T47D (cell line): ENCODE measurements at regions not wholly inside any gene's neighbourhood (a gene's known extent, or its start where the extent isn't known, plus 50 kb on each side); places are given as distances from the start of the nearest gene placed in this dataset.

ENCODE experiments used
- DNase-seq, 2 experiments: peaks; one replicate each; pipeline versions ENCODE4 v3.0.0 to v3.0.0-alpha.2; 2011 to 2012; ENCODE audit warnings: low read depth in 1 of 2, low spot score in 1 of 2
- JUND ChIP-seq: IDR thresholded peaks from 2 replicates; pipeline ENCODE4 v1.6.1; 2012; ENCODE audit warnings: low read depth
- in situ Hi-C: cut with HindIII; loops from 2 replicates; pipeline ENCODE4 v1.10.0; 2016; ENCODE audit warnings: low sequenced_read_pairs, low pct_unique_long_range_greater_than_20kb

DNA sequence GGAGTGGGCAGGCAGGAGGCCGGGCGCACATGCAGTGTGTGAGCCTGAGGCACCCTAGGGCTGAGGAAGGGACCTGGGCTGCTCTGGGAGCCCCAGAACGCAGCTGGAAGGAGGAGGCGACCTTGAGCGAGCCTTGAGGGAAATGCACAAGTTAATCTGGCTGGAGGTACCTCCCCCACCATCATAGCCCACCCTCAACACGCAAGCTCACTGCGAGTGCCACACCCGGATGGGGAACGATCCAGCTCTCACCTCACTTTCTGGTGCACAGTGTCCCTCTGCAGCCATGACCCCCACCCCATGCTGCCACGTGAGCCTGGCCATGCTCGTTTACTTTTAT lies 162.4 kb upstream of the PPP2R2D start:
- no peak for DNase-seq
- TF ChIP-seq JUND: no peak
- in situ Hi-C loops: no loop called here

DNA sequence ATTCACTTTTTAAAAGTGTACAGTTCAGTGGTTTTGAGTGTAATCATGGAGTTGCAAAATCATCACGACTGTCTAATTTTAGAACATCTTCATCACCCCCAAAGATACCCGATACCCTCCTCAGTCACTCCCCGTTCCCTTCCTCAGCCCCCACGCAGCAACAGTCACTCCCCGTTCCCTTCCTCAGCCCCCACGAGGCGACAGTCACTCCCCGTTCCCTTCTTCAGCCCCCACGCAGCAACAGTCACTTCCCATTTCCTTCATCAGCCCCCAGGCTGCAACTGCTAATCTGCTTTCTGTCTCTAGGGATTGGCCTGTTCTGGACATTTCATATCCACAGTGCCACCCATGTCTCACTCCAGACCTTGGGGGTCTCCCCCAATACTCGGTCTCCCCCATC lies 161.6 kb upstream of the PPP2R2D start:
- in situ Hi-C loops: no loop called here
- no peak for DNase-seq
- TF ChIP-seq JUND: no peak

DNA sequence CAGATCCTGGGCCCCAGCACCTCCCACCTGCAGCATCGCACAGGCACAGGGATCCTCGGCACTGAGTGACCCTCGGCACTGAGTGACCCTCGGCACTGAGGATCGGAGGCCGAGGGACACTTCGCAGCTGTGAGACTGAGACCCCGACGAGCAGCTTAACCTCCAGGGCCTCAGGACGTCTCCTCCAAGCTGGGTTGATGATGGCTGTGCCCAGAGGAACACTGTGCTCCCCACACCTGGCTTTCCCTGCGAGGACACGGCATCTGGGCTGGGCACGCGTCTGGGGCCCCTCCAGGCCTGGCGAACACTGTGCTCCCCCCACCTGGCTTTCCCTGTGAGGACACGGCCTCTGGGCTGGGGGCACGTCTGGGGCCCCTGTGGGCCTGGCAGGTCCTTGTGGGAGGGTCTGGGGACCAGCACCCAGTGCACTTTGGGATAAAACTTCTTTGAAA lies 158.3 kb upstream of the PPP2R2D start:
- in situ Hi-C loops: no loop called here
- TF ChIP-seq JUND: no peak
- DNase-seq: no peak

DNA sequence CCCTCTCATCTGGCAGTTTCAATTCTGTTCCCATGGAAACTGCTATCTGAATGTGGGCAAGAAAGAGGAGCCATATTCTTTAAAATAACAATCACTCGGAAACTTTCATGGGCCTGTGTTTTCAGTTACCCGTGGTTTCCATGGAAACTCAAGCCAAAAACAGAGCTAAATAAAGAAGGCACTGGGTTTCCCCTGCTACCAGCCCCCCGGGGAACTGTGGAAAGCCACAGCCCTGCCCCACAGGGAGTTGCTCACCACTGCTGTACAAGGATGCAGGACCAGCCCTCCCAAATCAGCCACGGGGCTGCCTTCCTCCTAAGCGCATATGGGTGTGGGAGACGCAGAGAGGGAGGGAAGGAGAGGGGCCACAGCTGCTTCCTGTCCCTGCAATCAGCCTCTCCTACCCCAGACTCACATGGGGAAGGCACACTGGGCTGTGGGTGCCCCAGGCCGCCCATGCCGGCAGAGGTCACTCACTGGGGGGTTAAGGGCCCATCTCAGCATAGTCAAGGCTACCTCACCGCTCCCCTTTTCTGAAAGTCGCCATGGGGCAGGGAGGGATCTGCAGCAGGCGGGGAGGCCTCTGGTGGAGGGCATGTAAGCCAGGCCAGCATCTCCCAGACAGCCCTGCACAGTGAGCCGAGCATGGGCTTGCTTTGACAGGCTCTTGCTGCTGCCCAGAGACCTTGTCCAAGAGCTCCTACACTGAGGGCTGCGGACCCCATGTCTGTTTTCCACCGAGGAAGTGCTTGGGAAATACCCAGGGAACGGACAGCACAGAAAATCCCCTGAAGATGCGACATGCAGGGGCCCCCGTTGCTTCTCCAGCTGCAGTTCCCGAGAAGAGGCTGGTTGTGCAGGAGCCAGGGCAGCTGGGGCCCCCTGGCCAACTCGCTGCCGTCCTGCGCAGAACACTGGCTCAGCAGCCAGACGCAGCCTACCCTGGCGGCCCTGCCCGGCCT lies 157.3 kb upstream of the PPP2R2D start:
- DNase-seq: no peak
- no peak for TF ChIP-seq JUND
- in situ Hi-C loops: no loop called here

DNA sequence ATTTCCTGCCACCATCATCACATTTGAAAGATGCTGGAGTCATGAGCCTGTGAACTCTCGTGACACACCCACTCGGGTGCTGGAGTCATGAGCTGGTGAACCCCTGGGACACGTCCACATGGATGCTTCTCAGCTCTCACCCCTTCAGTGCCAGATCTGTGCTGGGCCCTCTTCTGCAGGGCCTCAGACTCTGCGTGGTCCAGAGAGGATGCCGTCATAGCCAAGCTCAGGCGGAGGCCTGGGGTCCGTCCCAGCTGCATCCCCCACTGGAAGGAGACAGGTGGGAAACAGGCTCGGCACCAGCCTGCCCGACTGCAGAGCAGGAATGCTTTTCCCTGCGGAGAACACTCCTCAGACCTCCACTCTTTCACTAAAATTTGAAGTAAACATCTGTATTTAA lies 156.5 kb upstream of the PPP2R2D start:
- in situ Hi-C loops: no loop called here
- DNase-seq: no peak
- no peak for TF ChIP-seq JUND

DNA sequence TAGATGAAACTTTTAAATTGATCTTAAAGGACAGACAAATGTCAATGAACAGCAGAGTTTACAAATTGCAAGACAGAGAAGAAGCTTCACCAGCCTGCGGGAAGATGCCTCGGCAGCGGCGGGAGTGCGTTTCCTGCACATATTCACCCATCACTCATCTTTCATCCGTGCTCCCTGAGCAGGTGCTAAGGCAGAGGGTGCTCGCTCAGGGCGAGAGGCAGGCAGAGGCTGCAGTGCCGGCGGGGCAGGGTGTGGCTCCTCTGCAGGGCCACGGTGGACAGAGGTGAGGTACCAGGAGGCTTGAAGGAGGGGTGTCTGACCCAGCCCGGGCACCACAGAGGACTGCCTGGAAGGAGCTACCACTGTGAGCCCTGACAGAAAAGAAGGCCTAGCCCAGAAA lies 155.2 kb upstream of the PPP2R2D start:
- TF ChIP-seq JUND: no peak
- DNase-seq: no peak
- in situ Hi-C loops: no loop called here

DNA sequence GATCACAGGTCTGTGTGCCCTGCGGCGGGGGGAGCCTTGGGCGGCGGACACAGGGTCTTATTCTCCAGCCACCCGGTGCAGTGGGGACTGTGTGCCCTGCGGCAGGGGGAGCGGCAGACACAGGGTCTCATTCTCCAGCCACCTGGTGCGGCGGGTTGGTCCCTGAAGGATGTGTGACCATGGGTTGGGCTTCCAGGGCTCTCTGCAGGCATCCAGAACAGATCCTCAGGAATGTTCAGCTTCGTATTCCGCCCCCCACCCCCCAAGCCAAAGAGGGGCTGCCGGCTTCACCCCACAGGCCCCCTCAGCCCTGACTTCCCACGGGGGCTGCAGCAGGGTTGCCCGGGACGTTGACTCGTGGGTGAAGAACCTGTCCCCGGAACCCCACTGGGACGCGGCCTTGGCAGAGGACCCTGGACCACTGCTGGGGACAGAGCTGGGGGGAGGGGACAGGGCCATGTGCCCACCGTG lies 154.5 kb upstream of the PPP2R2D start:
- in situ Hi-C loops: no loop called here
- no peak for DNase-seq
- TF ChIP-seq JUND: no peak

DNA sequence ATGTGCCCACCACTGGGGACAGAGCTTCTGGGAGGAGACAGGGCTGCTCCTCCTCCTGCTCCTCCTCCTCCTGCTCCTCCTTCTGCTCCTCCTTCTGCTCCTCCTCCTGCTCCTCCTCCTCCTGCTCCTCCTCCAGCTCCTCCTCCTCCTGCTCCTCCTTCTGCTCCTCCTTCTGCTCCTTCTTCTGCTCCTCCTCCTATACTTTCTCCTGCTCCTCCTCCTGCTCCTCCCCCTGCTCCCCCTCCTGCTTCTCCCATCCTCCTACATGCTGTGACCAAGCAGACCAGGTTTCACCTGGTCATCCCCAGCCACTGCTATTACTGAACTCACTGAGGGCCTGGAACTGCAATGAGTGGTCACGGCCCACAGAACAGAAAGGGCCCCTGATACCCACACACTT lies 154.0 kb upstream of the PPP2R2D start:
- in situ Hi-C loops: no loop called here
- TF ChIP-seq JUND: no peak

DNA sequence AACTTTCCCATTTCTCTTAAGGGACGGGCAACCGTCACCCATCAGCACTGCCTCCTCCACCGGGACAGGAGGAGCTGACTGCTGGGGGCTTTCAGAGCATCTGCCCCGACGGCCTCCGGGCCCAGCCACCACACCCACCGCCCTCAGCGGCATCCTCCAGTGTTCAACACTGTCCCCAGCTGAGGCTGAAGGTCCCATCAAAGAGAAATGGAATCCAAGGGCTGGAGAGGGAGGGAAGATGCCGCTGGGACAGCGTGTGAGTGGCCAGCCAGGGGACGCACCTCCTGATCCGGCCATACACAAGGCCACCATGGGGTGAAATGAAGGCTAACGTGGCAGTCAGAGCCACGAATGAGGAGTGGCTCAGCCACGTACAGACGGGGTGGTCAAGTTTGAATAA lies 153.6 kb upstream of the PPP2R2D start:
- no peak for TF ChIP-seq JUND
- in situ Hi-C loops: no loop called here
- DNase-seq: no peak

More for the DNA sequence above, 154.0 kb upstream of the PPP2R2D start:
- peak in 1 of 2 experiments; percentile 65 for DNase-seq

DNA sequence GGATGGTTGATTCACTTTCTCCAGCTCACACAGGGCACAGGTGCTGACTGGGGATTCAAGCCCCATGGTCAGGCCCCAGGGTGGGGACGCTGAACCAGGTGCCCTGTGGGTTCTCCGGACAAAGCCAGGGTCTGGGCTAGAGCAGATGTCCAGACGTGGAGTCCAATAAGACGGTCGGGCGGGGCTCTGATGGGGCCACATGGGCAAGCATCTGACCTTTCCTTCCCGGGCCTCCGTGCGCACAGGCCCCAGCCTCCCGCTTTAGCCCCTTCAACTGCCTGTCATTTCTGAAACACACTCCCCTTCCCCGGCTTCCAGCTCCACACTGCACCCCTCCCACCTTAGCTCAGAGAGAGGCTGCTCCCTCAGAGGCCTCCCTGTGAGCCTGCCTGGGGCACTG lies 153.0 kb upstream of the PPP2R2D start:
- in situ Hi-C loops: no loop called here

DNA sequence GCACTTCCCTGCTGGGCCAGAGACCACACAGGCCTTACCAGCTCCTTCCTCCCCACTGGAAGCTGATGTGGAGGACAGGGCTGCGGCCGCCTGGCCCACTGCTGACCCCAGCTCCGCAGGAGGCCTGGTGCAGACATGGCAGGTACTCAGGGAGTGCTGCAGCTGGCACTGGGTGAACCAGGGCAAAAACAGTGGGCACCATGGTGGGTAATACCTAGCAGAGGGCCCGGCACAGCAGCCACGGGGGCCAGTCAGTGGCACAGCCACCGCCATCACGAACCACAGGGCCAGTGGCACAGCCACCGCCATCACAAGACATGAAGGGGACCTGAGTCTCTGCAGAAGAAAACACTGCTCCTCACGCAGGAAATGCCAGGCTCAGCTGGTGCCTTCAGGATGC lies 152.6 kb upstream of the PPP2R2D start:
- no peak for DNase-seq
- in situ Hi-C loops: no loop called here
- no peak for TF ChIP-seq JUND

More for the DNA sequence above, 153.0 kb upstream of the PPP2R2D start:
- DNase-seq: no peak
- TF ChIP-seq JUND: no peak

DNA sequence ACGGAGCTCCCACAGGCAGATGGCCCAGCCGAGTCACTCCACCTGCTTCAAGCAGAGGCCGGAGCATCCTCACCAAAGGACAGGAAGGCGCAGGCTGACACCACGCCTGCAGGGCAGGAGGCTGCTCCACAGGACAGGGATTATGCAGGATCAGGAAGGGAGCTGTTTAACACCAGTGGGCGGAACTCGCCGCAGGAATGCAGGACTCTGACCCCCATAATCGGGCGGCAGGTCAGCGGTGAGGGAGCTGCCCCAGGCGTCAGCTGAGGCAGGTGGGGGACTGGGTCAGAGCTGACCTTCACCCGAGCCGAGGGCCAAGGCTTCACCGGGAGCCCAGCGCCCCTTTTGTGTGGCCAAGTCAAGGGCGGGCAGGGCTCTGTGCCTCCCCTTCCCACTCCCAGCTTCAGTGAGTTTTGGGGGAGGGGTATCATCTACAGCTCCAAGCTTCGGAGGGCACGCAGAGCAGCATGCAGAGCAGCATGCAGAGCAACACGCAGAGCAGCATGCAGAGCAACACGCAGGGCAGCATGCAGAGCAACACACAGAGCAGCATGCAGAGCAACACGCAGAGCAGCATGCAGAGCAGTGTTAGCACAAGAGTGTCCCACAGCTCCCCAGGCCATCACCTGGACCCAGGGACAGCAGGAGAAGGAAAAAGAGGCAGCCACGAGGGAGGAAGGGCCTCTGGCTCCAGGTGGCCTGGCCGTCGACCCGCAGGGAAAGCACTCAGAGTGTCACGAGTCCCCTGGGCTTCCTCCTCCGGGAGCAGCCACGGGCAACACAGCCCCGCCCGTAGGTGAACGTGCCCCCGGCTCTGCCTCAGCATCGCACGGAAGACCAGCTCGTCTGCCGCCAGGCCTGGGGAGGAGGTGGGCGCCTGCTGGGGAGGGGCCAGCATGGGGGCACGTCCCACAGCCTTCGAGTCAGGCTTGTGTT lies 151.7 kb upstream of the PPP2R2D start:
- no peak for TF ChIP-seq JUND
- no peak for DNase-seq
- in situ Hi-C loops: no loop called here

DNA sequence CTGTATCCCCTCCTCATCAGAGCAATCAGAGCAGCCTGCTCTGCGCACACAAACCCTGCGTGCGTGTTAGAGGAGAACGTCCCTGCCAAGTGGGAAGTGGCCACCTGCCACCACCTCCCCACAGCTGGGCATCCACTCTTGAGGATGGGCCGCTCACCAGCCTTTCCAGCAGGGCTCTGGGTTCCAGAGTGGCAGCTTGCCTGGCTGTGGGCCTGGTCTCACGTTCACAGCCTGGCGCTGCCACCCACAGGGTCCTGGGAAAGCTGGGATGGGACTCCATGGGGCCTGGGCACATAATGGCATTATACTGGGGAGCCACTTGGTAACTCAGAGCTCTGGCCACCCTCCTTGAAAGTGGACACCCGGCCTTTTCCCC lies 151.1 kb upstream of the PPP2R2D start:
- TF ChIP-seq JUND: no peak
- in situ Hi-C loops: no loop called here
- no peak for DNase-seq
